Neuron (in vitro differentiated cells): ENCODE measurements at regions not wholly inside any gene's neighbourhood (a gene's known extent, or its start where the extent isn't known, plus 50 kb on each side); places are given as distances from the start of the nearest gene placed in this dataset.
"Not testable (repeated sequence)": the region's sequence is repeated elsewhere in the genome, so short reads cannot be mapped to it uniquely, and the experiment has no call there.

Source experiments
- H2AFZ ChIP-seq: one replicate; pipeline ENCODE4 v1.6.1; 2013; ENCODE audit warnings: low read depth, mild to moderate bottlenecking, inconsistent platforms, low read length, moderate library complexity
- H3K27me3 ChIP-seq: one replicate; pipeline ENCODE4 v1.6.1; 2013; ENCODE audit warnings: low read length; ENCODE audit not compliant: insufficient read depth
- H3K36me3 ChIP-seq: one replicate; pipeline ENCODE4 v1.6.1; 2013; ENCODE audit warnings: low read length; ENCODE audit not compliant: insufficient read depth
- H3K4me1 ChIP-seq: one replicate; pipeline ENCODE4 v1.6.1; 2013; ENCODE audit warnings: low read length; ENCODE audit not compliant: insufficient read depth
- H3K4me3 ChIP-seq: 2 replicates; pipeline ENCODE4 v1.5.1; 2013; ENCODE audit warnings: mild to moderate bottlenecking, low read length, moderate library complexity
- H3K9me3 ChIP-seq: one replicate; pipeline ENCODE4 v1.6.1; 2013; ENCODE audit warnings: low read length

GRCh38 chr2:160596441-160596840 lies 102.8 kb upstream of the RBMS1 start:
- no peaks in the 10 kb centered on the region for H3K27me3 ChIP-seq
- H3K4me3 ChIP-seq = no peak overlapping the region
- H3K36me3 ChIP-seq = no peaks in the 10 kb centered on the region
- H2AFZ ChIP-seq = no peak overlapping the region
- H3K4me1 ChIP-seq = no peaks in the 10 kb centered on the region
- no peaks in the 10 kb centered on the region for H3K9me3 ChIP-seq

GRCh38 chr2:160600437-160600836 lies 106.8 kb upstream of the RBMS1 start:
- H3K4me1 ChIP-seq, H3K27me3 ChIP-seq, H3K4me3 ChIP-seq, H3K9me3 ChIP-seq, H3K36me3 ChIP-seq, H2AFZ ChIP-seq: not testable (repeated sequence)

- no peak overlapping the region for H3K4me3 ChIP-seq
- no peaks in the 10 kb centered on the region for H3K9me3 ChIP-seq
- no peaks in the 10 kb centered on the region for H3K36me3 ChIP-seq
- H3K27me3 ChIP-seq = no peaks in the 10 kb centered on the region
- H3K4me1 ChIP-seq = no peaks in the 10 kb centered on the region
- H2AFZ ChIP-seq = no peak overlapping the region
These were observed 108.5 kb upstream of the RBMS1 start for GRCh38 chr2:160602073-160602472.

- no peaks in the 10 kb centered on the region for H3K27me3 ChIP-seq
- H3K4me3 ChIP-seq = no peak overlapping the region
These were observed 110.3 kb upstream of the RBMS1 start for GRCh38 chr2:160603771-160604510.

GRCh38 chr2:160606341-160606740 lies 112.7 kb upstream of the RBMS1 start:
- Histone ChIP-seq H3K27me3 (no peaks in the 10 kb centered on the region), H3K36me3 (no peaks in the 10 kb centered on the region), H3K4me1 (peaks cover 5% of the 10 kb centered on the region), H2AFZ (no peak overlapping the region), H3K4me3 (no peak overlapping the region), H3K9me3 (no peaks in the 10 kb centered on the region)

More at GRCh38 chr2:160603771-160604510, 110.3 kb upstream of the RBMS1 start:
- peaks cover 5% of the 10 kb centered on the region for H3K4me1 ChIP-seq
- no peaks in the 10 kb centered on the region for H3K36me3 ChIP-seq
- no peaks in the 10 kb centered on the region for H3K9me3 ChIP-seq
- H2AFZ ChIP-seq = no peak overlapping the region

- Histone ChIP-seq H2AFZ (no peak overlapping the region), H3K4me3 (no peak overlapping the region), H3K9me3 (no peaks in the 10 kb centered on the region), H3K27me3 (no peaks in the 10 kb centered on the region), H3K36me3 (no peaks in the 10 kb centered on the region), H3K4me1 (peaks cover 5% of the 10 kb centered on the region)
These were observed 115.0 kb upstream of the RBMS1 start for GRCh38 chr2:160608599-160608998.

GRCh38 chr2:160609346-160609745 lies 115.7 kb upstream of the RBMS1 start:
- Histone ChIP-seq H3K9me3 (no peaks in the 10 kb centered on the region), H3K27me3 (no peaks in the 10 kb centered on the region), H3K4me3 (no peak overlapping the region), H2AFZ (no peak overlapping the region), H3K4me1 (peaks cover 5% of the 10 kb centered on the region), H3K36me3 (no peaks in the 10 kb centered on the region)

GRCh38 chr2:160610041-160610440 lies 116.4 kb upstream of the RBMS1 start:
- H3K9me3 ChIP-seq = no peaks in the 10 kb centered on the region
- no peaks in the 10 kb centered on the region for H3K36me3 ChIP-seq
- no peaks in the 10 kb centered on the region for H3K27me3 ChIP-seq
- H3K4me3 ChIP-seq = no peak overlapping the region
- no peak overlapping the region for H2AFZ ChIP-seq
- peaks cover 5% of the 10 kb centered on the region for H3K4me1 ChIP-seq

GRCh38 chr2:160612266-160612856 lies 118.8 kb upstream of the RBMS1 start:
- no peak overlapping the region for H3K4me3 ChIP-seq

GRCh38 chr2:160613466-160614153 lies 120.0 kb upstream of the RBMS1 start:
- no peaks in the 10 kb centered on the region for H3K27me3 ChIP-seq
- no peak overlapping the region for H2AFZ ChIP-seq

More at GRCh38 chr2:160612266-160612856, 118.8 kb upstream of the RBMS1 start:
- Histone ChIP-seq H2AFZ (no peak overlapping the region), H3K27me3 (no peaks in the 10 kb centered on the region), H3K36me3 (no peaks in the 10 kb centered on the region), H3K9me3 (no peaks in the 10 kb centered on the region), H3K4me1 (peaks cover 5% of the 10 kb centered on the region)

GRCh38 chr2:160614391-160614790 lies 120.8 kb upstream of the RBMS1 start:
- Histone ChIP-seq H3K4me3 (no peak overlapping the region), H3K9me3 (no peaks in the 10 kb centered on the region), H2AFZ (no peak overlapping the region), H3K36me3 (no peaks in the 10 kb centered on the region), H3K27me3 (no peaks in the 10 kb centered on the region), H3K4me1 (no peaks in the 10 kb centered on the region)

More at GRCh38 chr2:160613466-160614153, 120.0 kb upstream of the RBMS1 start:
- no peaks in the 10 kb centered on the region for H3K9me3 ChIP-seq
- H3K4me1 ChIP-seq = peaks cover 4% of the 10 kb centered on the region
- no peak overlapping the region for H3K4me3 ChIP-seq
- H3K36me3 ChIP-seq = no peaks in the 10 kb centered on the region

GRCh38 chr2:160615706-160616105 lies 122.1 kb upstream of the RBMS1 start:
- Histone ChIP-seq H3K27me3 (no peaks in the 10 kb centered on the region), H3K36me3 (no peaks in the 10 kb centered on the region), H3K9me3 (no peaks in the 10 kb centered on the region), H3K4me3 (no peak overlapping the region), H2AFZ (no peak overlapping the region), H3K4me1 (no peaks in the 10 kb centered on the region)

- Histone ChIP-seq H3K9me3 (no peaks in the 10 kb centered on the region), H3K4me1 (no peaks in the 10 kb centered on the region), H2AFZ (no peak overlapping the region), H3K27me3 (no peaks in the 10 kb centered on the region), H3K36me3 (no peaks in the 10 kb centered on the region), H3K4me3 (no peak overlapping the region)
These were observed 122.5 kb upstream of the RBMS1 start for GRCh38 chr2:160616149-160616548.
